Testis (tissue), 2 donors: ENCODE measurements at regions not wholly inside any gene's neighbourhood (a gene's known extent, or its start where the extent isn't known, plus 50 kb on each side); places are given as distances from the start of the nearest gene placed in this dataset.

Experiments used
- POLR2A ChIP-seq: fragments of 450-650 bp; IDR thresholded peaks from one replicate; pipeline ENCODE4 v1.6.1; 2017; ENCODE audit warnings: antibody characterized with exemption, mild to moderate bottlenecking, moderate library complexity
- TF ChIP-seq, protein P1 (sequence below), 3 experiments: fragments of 450-650 bp in 2 of 3; fragments of 200-600 bp in 1 of 3; sonication (generic) in 1 of 3; IDR thresholded peaks; one replicate each; pipeline ENCODE4 v1.5.1; 2016 to 2019; ENCODE audit warnings: antibody characterized with exemption in 3 of 3, mild to moderate bottlenecking in 2 of 3, moderate library complexity in 1 of 3

DNA sequence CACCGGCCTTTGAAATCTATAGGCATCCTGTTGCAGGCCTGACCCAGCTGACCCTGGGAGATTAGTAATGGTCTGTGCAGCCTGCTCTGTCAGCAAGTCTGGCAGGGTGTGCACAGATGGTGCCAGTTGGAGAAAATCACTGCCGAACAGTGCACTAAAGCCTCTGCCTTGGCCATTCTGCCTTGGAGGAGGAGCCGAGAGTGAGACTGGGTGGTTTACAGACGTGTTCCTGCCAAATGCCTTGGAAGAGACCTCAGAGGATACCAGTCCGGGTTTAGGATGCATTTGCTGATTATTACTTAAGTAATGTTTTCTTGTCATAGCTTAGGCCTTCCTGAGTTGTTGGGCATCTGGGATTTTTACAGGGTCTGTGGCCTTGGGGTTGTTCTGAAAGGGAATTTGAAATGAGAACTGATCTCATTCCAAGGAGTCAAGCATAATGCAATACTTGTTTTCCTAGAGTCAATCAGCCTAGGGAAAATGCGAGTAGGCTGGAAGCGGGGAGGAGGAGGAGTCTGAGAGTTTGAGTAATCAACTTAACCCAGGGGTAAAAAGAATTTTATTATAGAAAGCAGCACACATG, 292.1 kb downstream of the SOX4 start:
- TF ChIP-seq, protein P1, sequence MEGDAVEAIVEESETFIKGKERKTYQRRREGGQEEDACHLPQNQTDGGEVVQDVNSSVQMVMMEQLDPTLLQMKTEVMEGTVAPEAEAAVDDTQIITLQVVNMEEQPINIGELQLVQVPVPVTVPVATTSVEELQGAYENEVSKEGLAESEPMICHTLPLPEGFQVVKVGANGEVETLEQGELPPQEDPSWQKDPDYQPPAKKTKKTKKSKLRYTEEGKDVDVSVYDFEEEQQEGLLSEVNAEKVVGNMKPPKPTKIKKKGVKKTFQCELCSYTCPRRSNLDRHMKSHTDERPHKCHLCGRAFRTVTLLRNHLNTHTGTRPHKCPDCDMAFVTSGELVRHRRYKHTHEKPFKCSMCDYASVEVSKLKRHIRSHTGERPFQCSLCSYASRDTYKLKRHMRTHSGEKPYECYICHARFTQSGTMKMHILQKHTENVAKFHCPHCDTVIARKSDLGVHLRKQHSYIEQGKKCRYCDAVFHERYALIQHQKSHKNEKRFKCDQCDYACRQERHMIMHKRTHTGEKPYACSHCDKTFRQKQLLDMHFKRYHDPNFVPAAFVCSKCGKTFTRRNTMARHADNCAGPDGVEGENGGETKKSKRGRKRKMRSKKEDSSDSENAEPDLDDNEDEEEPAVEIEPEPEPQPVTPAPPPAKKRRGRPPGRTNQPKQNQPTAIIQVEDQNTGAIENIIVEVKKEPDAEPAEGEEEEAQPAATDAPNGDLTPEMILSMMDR (IDR thresholded peaks at IDR 0.05) = no peak
- no peak for TF ChIP-seq POLR2A
